Progenitor cell of endocrine pancreas (in vitro differentiated cells): ENCODE measurements at regions not wholly inside any gene's neighbourhood (a gene's known extent, or its start where the extent isn't known, plus 50 kb on each side); places are given as distances from the start of the nearest gene placed in this dataset.

Source experiments
- DNase-seq: peaks from one replicate; pipeline ENCODE4 v3.0.0; 2021; ENCODE audit warnings: low spot score; ENCODE audit not compliant: unreplicated experiment
- H3K27ac Mint-ChIP-seq: 2 replicates; pipeline ENCODE4 v1.8.0; 2021; ENCODE audit warnings: mild to moderate bottlenecking, moderate library complexity, mixed read lengths
- H3K27me3 Mint-ChIP-seq: 2 replicates; pipeline ENCODE4 v1.8.0; 2021; ENCODE audit warnings: mixed read lengths
- H3K36me3 Mint-ChIP-seq: 2 replicates; pipeline ENCODE4 v1.8.0; 2022; ENCODE audit warnings: mixed read lengths; ENCODE audit not compliant: insufficient read depth
- H3K4me1 Mint-ChIP-seq: 2 replicates; pipeline ENCODE4 v1.8.0; 2021; ENCODE audit warnings: low read depth, mixed read lengths
- H3K4me3 Mint-ChIP-seq: 2 replicates; pipeline ENCODE4 v1.8.0; 2021; ENCODE audit warnings: low read depth, mild to moderate bottlenecking, moderate library complexity, mixed read lengths
- H3K9me3 Mint-ChIP-seq: 2 replicates; pipeline ENCODE4 v1.8.0; 2021; ENCODE audit warnings: low read depth, mixed read lengths
- CTCF ChIP-seq: fragments of 200-600 bp; sonication (generic); IDR thresholded peaks from one replicate; pipeline ENCODE4 v1.5.0; 2021; ENCODE audit warnings: antibody characterized with exemption, mild to moderate bottlenecking; ENCODE audit not compliant: unreplicated experiment

- no peak for DNase-seq
- Mint-ChIP-seq H3K9me3 (peaks cover 7% of the 10 kb centered on the region), H3K4me1 (peaks cover 25% of the 10 kb centered on the region), H3K27ac (no peak overlapping the region), H3K4me3 (no peak overlapping the region), H3K36me3 (peaks cover 2% of the 10 kb centered on the region), H3K27me3 (no peaks in the 10 kb centered on the region)
- TF ChIP-seq CTCF: no peak
Measured at GRCh38 chr6:139659711-139660110, 285.3 kb upstream of the CITED2 start.

GRCh38 chr6:139659196-139659595 lies 284.7 kb upstream of the CITED2 start:
- TF ChIP-seq CTCF: no peak
- Mint-ChIP-seq H3K4me1 (peaks cover 29% of the 10 kb centered on the region), H3K36me3 (peaks cover under 1% of the 10 kb centered on the region), H3K27me3 (no peaks in the 10 kb centered on the region), H3K4me3 (no peak overlapping the region), H3K9me3 (peaks cover 5% of the 10 kb centered on the region), H3K27ac (no peak overlapping the region)
- no peak for DNase-seq

GRCh38 chr6:139657119-139657518 lies 282.7 kb upstream of the CITED2 start:
- Mint-ChIP-seq H3K4me1 (peaks cover 37% of the 10 kb centered on the region), H3K4me3 (no peak overlapping the region), H3K27ac (no peak overlapping the region)

GRCh38 chr6:139655783-139656705 lies 281.6 kb upstream of the CITED2 start:
- Mint-ChIP-seq H3K4me1 (peaks cover 37% of the 10 kb centered on the region), H3K36me3 (no peaks in the 10 kb centered on the region), H3K9me3 (peaks cover 4% of the 10 kb centered on the region), H3K4me3 (no peak overlapping the region), H3K27me3 (no peaks in the 10 kb centered on the region), H3K27ac (peak overlapping the region; percentile 43)
- no peak for DNase-seq
- TF ChIP-seq CTCF: no peak

More at GRCh38 chr6:139657119-139657518, 282.7 kb upstream of the CITED2 start:
- H3K36me3 Mint-ChIP-seq: no peaks in the 10 kb centered on the region
- no peak for TF ChIP-seq CTCF
- no peaks in the 10 kb centered on the region for H3K27me3 Mint-ChIP-seq
- DNase-seq: no peak
- peaks cover 4% of the 10 kb centered on the region for H3K9me3 Mint-ChIP-seq

- peaks cover 37% of the 10 kb centered on the region for H3K4me1 Mint-ChIP-seq
- no peaks in the 10 kb centered on the region for H3K36me3 Mint-ChIP-seq
- H3K27me3 Mint-ChIP-seq: no peaks in the 10 kb centered on the region
- H3K27ac Mint-ChIP-seq: peak overlapping the region; percentile 43
- DNase-seq: no peak
- H3K4me3 Mint-ChIP-seq: no peak overlapping the region
- no peak for TF ChIP-seq CTCF
- no peaks in the 10 kb centered on the region for H3K9me3 Mint-ChIP-seq
Measured at GRCh38 chr6:139654888-139655782, 280.7 kb upstream of the CITED2 start.
